ENCODE measurements at regions not wholly inside any gene's neighbourhood (a gene's known extent, or its start where the extent isn't known, plus 50 kb on each side); places are given as distances from the start of the nearest gene placed in this dataset.

GRCh38 chr2:19120941-19121750 lies 237.3 kb downstream of the OSR1 start:
- Histone ChIP-seq H3K4me3 (no peak overlapping the region), H3K36me3 (no peaks in the 10 kb centered on the region), H3K9me3 (no peaks in the 10 kb centered on the region), H3K4me1 (peaks cover 0 to 11% (median 0%) of the 10 kb centered on the region in 12 donors), H3K27ac (peak overlapping the region in 4 of 12 donors; percentile 12 to 54 (median 24)), H3K27me3 (no peaks in the 10 kb centered on the region)
- TF ChIP-seq CTCF (IDR thresholded peaks at IDR 0.05) (no peak), POLR2A (IDR thresholded peaks at IDR 0.05) (no peak)
- WGBS, 4 donors = 57 to 73% (median 63%) methylated on average over 12 of the region's 12 CpGs
- intact Hi-C loops (cut with DNase I) = no loop called here
- ATAC-seq (peak; percentile 61 to 82 (median 68)), DNase-seq (peak in 1 of 5 donors; percentile 29)

GRCh38 chr2:19120181-19120580 lies 238.2 kb downstream of the OSR1 start:
- WGBS, 4 donors = 82 to 91% (median 86%) methylated on average over 5 of the region's 5 CpGs
- Histone ChIP-seq H3K4me1 (peaks cover 0 to 11% (median 0%) of the 10 kb centered on the region in 12 donors), H3K4me3 (no peak overlapping the region), H3K9me3 (no peaks in the 10 kb centered on the region), H3K27me3 (no peaks in the 10 kb centered on the region), H3K27ac (no peak overlapping the region), H3K36me3 (no peaks in the 10 kb centered on the region)
- TF ChIP-seq CTCF (IDR thresholded peaks at IDR 0.05) (no peak), POLR2A (IDR thresholded peaks at IDR 0.05) (no peak)
- ATAC-seq (no peak), DNase-seq (no peak)
- intact Hi-C loops (cut with DNase I) = no loop called here

GRCh38 chr2:19119326-19120001 lies 239.0 kb downstream of the OSR1 start:
- no peak overlapping the region for H3K4me3 ChIP-seq
- no peaks in the 10 kb centered on the region for H3K9me3 ChIP-seq
- peaks cover 0 to 11% (median 0%) of the 10 kb centered on the region in 12 donors for H3K4me1 ChIP-seq
- ATAC-seq (no peak), DNase-seq (no peak)
- TF ChIP-seq POLR2A (IDR thresholded peaks at IDR 0.05) = no peak
- no peak for TF ChIP-seq CTCF (IDR thresholded peaks at IDR 0.05)
- intact Hi-C loops (cut with DNase I) = no loop called here
- H3K27ac ChIP-seq = no peak overlapping the region
- H3K27me3 ChIP-seq = no peaks in the 10 kb centered on the region
- H3K36me3 ChIP-seq = no peaks in the 10 kb centered on the region
- 82 to 95% (median 86%) methylated on average over 2 to 3 of the region's 3 CpGs for WGBS, 4 donors

- Histone ChIP-seq H3K27ac (no peak overlapping the region), H3K36me3 (no peaks in the 10 kb centered on the region), H3K4me1 (peaks cover 0 to 11% (median 0%) of the 10 kb centered on the region in 12 donors), H3K9me3 (no peaks in the 10 kb centered on the region), H3K27me3 (no peaks in the 10 kb centered on the region), H3K4me3 (no peak overlapping the region)
- ATAC-seq (no peak), DNase-seq (no peak)
- intact Hi-C loops (cut with DNase I) = no loop called here
- 61 to 86% (median 73%) methylated on average over 3 to 4 of the region's 4 CpGs for WGBS, 4 donors
- TF ChIP-seq POLR2A (IDR thresholded peaks at IDR 0.05) (no peak), CTCF (IDR thresholded peaks at IDR 0.05) (no peak)
Measured at GRCh38 chr2:19116918-19117317, 241.5 kb downstream of the OSR1 start.

Data from heart left ventricle (tissue), 16 donors.